K562 (cell line): ENCODE measurements at regions not wholly inside any gene's neighbourhood (a gene's known extent, or its start where the extent isn't known, plus 50 kb on each side); places are given as distances from the start of the nearest gene placed in this dataset.

Source experiments
- ATAC-seq: fragments of 200-7000 bp; cut with Tn5 transposase; 3 replicates; pipeline ENCODE4 v1.9.1; 2020; ENCODE audit warnings: moderate library complexity
- BruUV-seq: library from RNA; stranded (reverse); fragments of 400-500 nt; replicated peaks from 2 replicates; lab custom pipeline; 2021; lab: Mats Ljungman, UMichigan
- CTCF ChIA-PET: fragments of 300-600 bp; formaldehyde crosslinking; extraction: SDS; loops from one replicate; lab custom pipeline; 2021; ENCODE audit warnings: low intra/inter-chr PET ratio; lab: Yijun Ruan, JAX
- POLR2A ChIA-PET: fragments of 300-600, 350-650 bp; sonication (Branson Sonifier 250); formaldehyde crosslinking; extraction: SDS; loops from one replicate; lab custom pipeline; 2021; ENCODE audit warnings: antibody characterized with exemption, inconsistent platforms; lab: Yijun Ruan, JAX
- DNase-seq, 4 experiments: peaks; one replicate each; pipeline versions ENCODE4 v3.0.0 to v3.0.0-alpha.2; 2011 to 2018; ENCODE audit warnings: low spot score in 3 of 4, mixed read lengths in 3 of 4; ENCODE audit errors: extremely low read depth in 1 of 4
- FAIRE-seq: peaks from 2 replicates; lab custom pipeline; 2011; peaks lifted over from hg19 to GRCh38; lab: Jason Lieb, UNC
- H2AFZ ChIP-seq: 2 replicates; pipeline ENCODE4 v1.6.0; 2011; ENCODE audit warnings: low read depth, low read length, control low read depth, inconsistent platforms
- H3K27ac ChIP-seq: fragments of 200-600 bp; 3 replicates; pipeline ENCODE4 v1.8.0; 2011; ENCODE audit warnings: low read depth, mild to moderate bottlenecking, control low read depth, inconsistent platforms, low read length, moderate library complexity, mixed read lengths; ENCODE audit errors: extremely low read depth
- H3K27me3 ChIP-seq, 2 experiments: fragments of 300-600 bp in 1 of 2; 2 replicates in 1 of 2; 3 replicates in 1 of 2; pipeline versions ENCODE4 v1.6.0 to v1.8.0; 2011; ENCODE audit warnings: inconsistent platforms in 2 of 2, low read length in 2 of 2, mild to moderate bottlenecking in 1 of 2, mixed read lengths in 1 of 2, moderate library complexity in 1 of 2; ENCODE audit not compliant: control insufficient read depth in 2 of 2, insufficient read depth in 2 of 2
- H3K36me3 ChIP-seq: fragments of 300-600 bp; 3 replicates; pipeline ENCODE4 v1.8.0; 2011; ENCODE audit warnings: mild to moderate bottlenecking, low read length, inconsistent platforms; ENCODE audit not compliant: control insufficient read depth, insufficient read depth
- H3K4me1 ChIP-seq, 2 experiments: fragments of 200-600 bp in 1 of 2; replicated peaks in 1 of 2; 2 replicates in 1 of 2; 3 replicates in 1 of 2; pipeline versions ENCODE4 v1.5.1 to v1.8.0; 2011; ENCODE audit warnings: inconsistent platforms in 2 of 2, low read length in 2 of 2, mild to moderate bottlenecking in 1 of 2, mixed read lengths in 1 of 2, moderate library complexity in 1 of 2; ENCODE audit not compliant: control insufficient read depth in 2 of 2, insufficient read depth in 2 of 2
- H3K4me2 ChIP-seq: 2 replicates; pipeline ENCODE4 v1.6.1; 2011; ENCODE audit warnings: low read length, control low read depth, inconsistent platforms, mixed read lengths; ENCODE audit not compliant: insufficient read depth
- H3K4me3 ChIP-seq: fragments of 200-600 bp; sonication (generic), shearing (Covaris generic); 2 replicates; pipeline ENCODE4 v1.5.1; 2016; ENCODE audit warnings: control low read depth, inconsistent platforms
- H3K79me2 ChIP-seq: fragments of 200-600 bp; 3 replicates; pipeline ENCODE4 v1.8.0; 2011; ENCODE audit warnings: low read length, inconsistent platforms; ENCODE audit not compliant: control insufficient read depth, insufficient read depth
- H3K9ac ChIP-seq, 2 experiments: 2 replicates each; pipeline versions ENCODE4 v1.6.0 to v1.6.1; 2011; ENCODE audit warnings: low read depth in 2 of 2, low read length in 2 of 2, control low read depth in 1 of 2, inconsistent platforms in 1 of 2, mild to moderate bottlenecking in 1 of 2, mixed read lengths in 1 of 2; ENCODE audit not compliant: insufficient read depth in 1 of 2
- H3K9me1 ChIP-seq: one replicate; pipeline ENCODE4 v1.6.0; 2011; ENCODE audit warnings: inconsistent platforms, mild to moderate bottlenecking, low read length, moderate library complexity; ENCODE audit not compliant: control insufficient read depth, insufficient read depth
- H3K9me3 ChIP-seq: replicated peaks from 2 replicates; pipeline ENCODE4 v1.5.1; 2011; ENCODE audit warnings: low read depth, low read length, inconsistent platforms; ENCODE audit not compliant: control insufficient read depth, insufficient read depth
- H4K20me1 ChIP-seq: replicated peaks from 2 replicates; pipeline ENCODE4 v1.6.1; 2011; ENCODE audit warnings: low read length, inconsistent platforms, mixed read lengths; ENCODE audit not compliant: control insufficient read depth, insufficient read depth
- BCOR ChIP-seq: fragments of 450-650 bp; IDR thresholded peaks from 2 replicates; pipeline ENCODE4 v1.6.1; 2016
- OTX1 ChIP-seq: fragments of 450-650 bp; formaldehyde crosslinking; IDR thresholded peaks from 2 replicates; pipeline ENCODE4 v1.4.0; 2022; ENCODE audit warnings: mild to moderate bottlenecking
- POLR2A ChIP-seq: fragments of 450-650 bp; conservative IDR thresholded peaks from 2 replicates; pipeline ENCODE4 v1.6.1; 2016
- RUNX1 ChIP-seq: sonication (generic); IDR thresholded peaks from 2 replicates; pipeline ENCODE4 v1.6.1; 2016; ENCODE audit warnings: antibody characterized with exemption, low read depth
- THRA ChIP-seq: fragments of 450-650 bp; IDR thresholded peaks from 2 replicates; pipeline ENCODE4 v1.6.1; 2017; ENCODE audit warnings: mild to moderate bottlenecking, moderate library complexity
- U2AF1 ChIP-seq: fragments of 200-400 bp; formaldehyde crosslinking; optimal IDR thresholded peaks from 2 replicates; pipeline ENCODE3; 2017; ENCODE audit warnings: mild to moderate bottlenecking, low read depth, low read length, moderate library complexity
- ZBTB12 ChIP-seq: fragments of 250-450 bp; sonication (Bioruptor Pico); IDR thresholded peaks from 2 replicates; pipeline ENCODE4 v1.4.0; 2020
- WGBS: fragments of 100-300 bp; shearing (Covaris generic); methylation state at CpG from one replicate; pipeline ENCODE4 v1.1.6; 2016; ENCODE audit warnings: low coverage, mixed read lengths; ENCODE audit not compliant: insufficient coverage; ENCODE audit errors: missing lambda C conversion rate; 5-methylcytosine and 5-hydroxymethylcytosine counted together
- in situ Hi-C: fragments of 300-500 bp; cut with MboI; formaldehyde crosslinking; loops from 4 replicates; pipeline ENCODE4 v1.15.0; 2018; ENCODE audit warnings: inconsistent platforms, mixed read lengths
- intact Hi-C: fragments of 100-400 bp; cut with micrococcal nuclease; formaldehyde crosslinking; loops from 2 replicates; pipeline ENCODE4 v1.14.2; 2022

GRCh38 chr2:150609831-150610582 lies 122.5 kb upstream of the RND3 start:
- no peak for FAIRE-seq
- Histone ChIP-seq H2AFZ (no peak overlapping the region), H3K4me3 (no peak overlapping the region), H3K9ac (no peak overlapping the region), H3K9me3 (no peaks in the 10 kb centered on the region; the same call in 1 of the 2 replicates), H3K79me2 (no peaks in the 10 kb centered on the region), H3K27ac (no peak overlapping the region), H3K4me2 (no peak overlapping the region), H3K9me1 (no peaks in the 10 kb centered on the region), H4K20me1 (no peaks in the 10 kb centered on the region), H3K4me1 (no peaks in the 10 kb centered on the region), H3K27me3 (no peaks in the 10 kb centered on the region), H3K36me3 (no peaks in the 10 kb centered on the region)
- ATAC-seq = no peak
- ChIA-PET CTCF (no interaction called here), POLR2A (no interaction called here)
- in situ Hi-C loops = no loop called here
- WGBS = 1% methylated on average over 4 of the region's 4 CpGs
- no peak for TF ChIP-seq U2AF1
- TF ChIP-seq RUNX1 = no peak
- TF ChIP-seq BCOR = no peak
- TF ChIP-seq THRA = no peak
- TF ChIP-seq POLR2A = no peak
- TF ChIP-seq ZBTB12 = no peak
- no peak for TF ChIP-seq OTX1 (CRISPR knock-in tag)
- BruUV-seq = no TSS peak
- intact Hi-C loops = no loop called here
- DNase-seq = no peak
